ENCODE measurements at regions not wholly inside any gene's neighbourhood (a gene's known extent, or its start where the extent isn't known, plus 50 kb on each side); places are given as distances from the start of the nearest gene placed in this dataset.

GRCh38 chr6:137740091-137740755 lies 126.8 kb upstream of the TNFAIP3 start:
- intact Hi-C loops (cut with DNase I) = no loop called here
- DNase-seq (ENCODE audit: low spot score) (no peak), ATAC-seq (peak; percentile 89)

GRCh38 chr6:137740967-137741761 lies 125.9 kb upstream of the TNFAIP3 start:
- DNase-seq (ENCODE audit: low spot score) (no peak), ATAC-seq (no peak)
- intact Hi-C loops (cut with DNase I) = no loop called here

DNA sequence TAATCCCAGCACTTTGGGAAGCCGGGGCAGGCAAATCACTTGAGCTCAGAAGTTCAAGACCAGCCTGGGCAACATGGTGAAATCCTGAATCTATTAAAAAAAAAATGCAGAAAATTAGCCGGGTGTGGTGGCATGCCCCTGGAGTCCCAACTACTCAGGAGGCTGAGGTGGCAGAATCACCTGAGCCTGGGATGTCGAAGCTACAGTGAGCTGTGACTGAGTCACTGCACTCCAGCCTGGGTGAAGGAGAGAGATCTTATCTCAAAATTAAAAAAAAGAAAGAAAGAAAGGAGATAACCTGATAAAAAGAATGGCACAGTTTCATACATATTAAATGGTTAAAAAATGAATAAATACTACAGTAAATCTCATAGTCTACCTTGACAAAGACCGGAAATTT lies 123.6 kb upstream of the TNFAIP3 start:
- ATAC-seq (no peak), DNase-seq (ENCODE audit: low spot score) (no peak)
- intact Hi-C loops (cut with DNase I) = no loop called here

GRCh38 chr6:137744877-137745276 lies 122.2 kb upstream of the TNFAIP3 start:
- ATAC-seq (no peak), DNase-seq (ENCODE audit: low spot score) (no peak)
- intact Hi-C loops (cut with DNase I) = no loop called here

GRCh38 chr6:137745321-137745720 lies 121.7 kb upstream of the TNFAIP3 start:
- intact Hi-C loops (cut with DNase I) = no loop called here
- DNase-seq (ENCODE audit: low spot score) (no peak), ATAC-seq (no peak)

DNA sequence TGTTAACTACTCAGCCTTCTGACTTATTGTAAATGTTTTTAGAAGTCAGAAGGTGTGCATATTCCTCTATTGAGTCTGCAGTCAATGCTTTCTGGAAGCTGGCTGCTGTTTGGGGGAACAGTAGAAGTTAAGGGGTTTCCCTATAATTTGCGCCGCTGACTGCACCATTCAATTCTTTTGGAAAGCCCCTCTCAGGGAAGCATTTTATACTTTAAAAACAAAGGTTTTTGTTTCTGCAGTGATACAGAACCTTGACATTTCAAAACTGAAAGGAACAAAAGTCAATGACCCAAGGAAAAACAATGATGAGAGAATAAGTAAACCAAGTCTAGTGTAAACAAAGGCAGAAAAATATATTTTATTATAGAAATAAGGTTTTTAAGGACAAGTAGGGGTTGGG lies 120.8 kb upstream of the TNFAIP3 start:
- DNase-seq (ENCODE audit: low spot score) (no peak), ATAC-seq (no peak)
- intact Hi-C loops (cut with DNase I) = no loop called here

DNA sequence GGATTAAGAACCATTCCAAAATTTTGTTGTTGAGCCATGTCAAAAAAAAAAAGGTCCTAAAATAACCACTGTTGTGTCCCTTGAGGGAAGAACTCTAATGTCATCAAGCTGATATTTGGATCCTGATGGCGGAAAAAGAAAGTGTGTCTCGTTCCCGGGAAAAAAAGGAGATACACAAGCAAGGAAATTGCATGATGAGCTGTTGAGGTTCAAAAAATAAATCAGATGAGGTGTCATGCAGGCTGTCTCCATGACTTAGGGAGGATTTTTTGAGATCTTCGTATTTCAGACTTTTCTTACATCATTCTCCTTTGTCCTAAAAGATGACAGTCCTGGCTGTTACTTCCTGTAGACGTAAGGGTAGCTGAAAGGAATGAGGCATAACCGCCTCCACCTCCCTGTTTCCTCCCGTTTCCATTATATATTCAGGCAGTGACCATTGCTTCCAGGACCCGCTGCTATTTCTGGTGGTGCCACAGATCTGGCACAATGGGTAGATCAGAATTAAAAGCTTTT lies 117.3 kb upstream of the TNFAIP3 start:
- intact Hi-C loops (cut with DNase I) = no loop called here
- ATAC-seq = no peak

DNA sequence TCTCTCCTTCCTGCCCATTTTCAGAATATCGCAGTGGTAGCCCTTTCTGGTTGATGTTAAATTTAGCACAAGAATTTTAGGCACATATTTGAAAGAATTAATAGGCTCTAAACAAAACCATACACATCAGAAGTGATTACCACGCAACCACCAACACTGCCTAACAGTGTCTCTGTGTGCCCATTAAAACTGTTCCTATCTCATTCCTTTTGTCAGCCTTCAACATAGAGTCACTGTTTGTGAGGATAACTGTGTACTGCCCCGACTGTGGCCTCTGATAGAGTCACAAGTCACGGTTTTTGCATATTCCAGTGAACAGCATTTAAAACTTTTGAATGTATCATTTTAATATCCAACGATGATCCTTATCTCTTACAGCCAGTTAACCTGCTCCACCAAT lies 116.8 kb upstream of the TNFAIP3 start:
- no peak for DNase-seq (ENCODE audit: low spot score)
- no peak for ATAC-seq
- intact Hi-C loops (cut with DNase I) = no loop called here

More for the DNA sequence above, 117.3 kb upstream of the TNFAIP3 start:
- no peak for DNase-seq (ENCODE audit: low spot score)

- no peak for ATAC-seq
- intact Hi-C loops (cut with DNase I) = no loop called here
- DNase-seq (ENCODE audit: low spot score) = no peak
Observed at GRCh38 chr6:137751768-137752560, 115.1 kb upstream of the TNFAIP3 start.

DNA sequence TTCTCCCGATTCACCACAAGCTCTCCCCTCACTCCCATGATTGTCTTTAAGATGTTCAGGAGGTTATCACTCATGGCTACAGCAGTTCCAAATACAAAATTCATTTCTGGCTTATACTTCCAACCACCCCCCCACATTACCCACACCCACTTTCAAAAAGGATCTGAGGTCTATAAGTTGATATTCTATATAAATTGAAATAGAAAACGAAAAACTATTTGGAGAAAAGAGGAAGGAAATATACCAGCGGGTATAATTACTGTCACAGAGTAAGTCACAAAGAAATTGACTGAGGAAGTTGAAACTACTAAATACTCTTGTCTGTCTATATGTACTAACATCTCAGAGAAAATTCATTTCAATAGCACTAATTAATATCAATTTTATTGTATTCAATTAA lies 112.7 kb upstream of the TNFAIP3 start:
- DNase-seq (ENCODE audit: low spot score) (no peak), ATAC-seq (no peak)
- intact Hi-C loops (cut with DNase I) = no loop called here

DNA sequence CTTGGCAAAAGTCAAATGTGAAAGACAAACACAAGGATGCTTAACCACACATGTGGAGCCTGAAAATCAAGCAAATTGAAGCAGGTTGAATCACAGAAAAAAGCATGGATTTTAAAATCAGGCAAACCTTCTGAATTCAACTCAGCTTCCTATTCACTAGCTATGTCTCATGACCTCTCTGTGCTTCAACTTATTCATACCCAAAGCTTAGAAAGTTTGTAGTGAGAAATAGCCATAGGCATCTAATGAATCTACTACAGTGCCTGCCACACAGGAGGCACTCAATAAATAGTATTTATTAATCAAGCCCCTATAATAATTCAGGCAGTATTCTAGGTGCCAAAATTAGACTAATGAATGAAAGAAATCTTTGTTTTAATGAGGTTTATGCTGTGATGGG lies 112.2 kb upstream of the TNFAIP3 start:
- intact Hi-C loops (cut with DNase I) = no loop called here
- DNase-seq (ENCODE audit: low spot score) = no peak
- ATAC-seq = no peak

DNA sequence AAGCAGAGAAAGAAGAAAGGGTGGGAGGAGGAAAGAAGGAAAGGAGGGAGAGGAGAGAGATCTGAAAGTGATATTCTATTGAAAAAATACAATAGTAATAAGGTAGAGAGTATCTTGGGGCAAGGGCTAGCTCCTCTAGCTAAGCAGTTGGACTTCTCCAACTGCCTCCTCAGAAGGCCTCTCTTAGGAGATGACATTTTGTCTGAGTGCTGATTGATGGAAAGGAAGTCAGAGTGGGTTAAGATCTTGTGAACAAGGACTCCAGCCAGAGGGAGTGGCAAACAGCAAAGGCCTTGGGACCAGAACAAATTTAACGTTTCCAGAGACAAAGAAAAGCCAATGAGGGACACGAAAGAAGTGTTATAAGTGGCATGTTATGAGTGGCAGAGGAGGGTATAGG lies 111.8 kb upstream of the TNFAIP3 start:
- DNase-seq (ENCODE audit: low spot score) (no peak), ATAC-seq (no peak)
- intact Hi-C loops (cut with DNase I) = no loop called here

DNA sequence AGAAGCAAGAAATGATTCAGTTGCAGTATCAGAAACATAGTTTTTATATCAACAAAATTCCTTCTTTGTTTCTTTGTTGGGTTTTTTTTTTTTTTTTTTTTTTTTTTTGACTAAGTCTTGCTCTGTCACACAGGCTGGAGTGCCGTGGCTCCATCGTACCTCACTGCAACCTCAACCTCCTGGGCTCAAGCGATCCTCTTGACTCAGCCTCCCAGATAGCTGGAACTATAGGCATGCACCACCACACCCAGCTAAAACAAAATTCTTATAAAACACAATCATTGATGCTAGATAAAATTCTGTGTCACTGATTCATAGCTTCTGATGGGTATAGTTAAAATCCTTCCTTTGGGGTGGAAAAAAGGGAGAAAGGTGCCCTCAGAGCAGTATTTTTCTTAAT lies 110.3 kb upstream of the TNFAIP3 start:
- ATAC-seq (no peak), DNase-seq (ENCODE audit: low spot score) (no peak)
- intact Hi-C loops (cut with DNase I) = no loop called here

DNA sequence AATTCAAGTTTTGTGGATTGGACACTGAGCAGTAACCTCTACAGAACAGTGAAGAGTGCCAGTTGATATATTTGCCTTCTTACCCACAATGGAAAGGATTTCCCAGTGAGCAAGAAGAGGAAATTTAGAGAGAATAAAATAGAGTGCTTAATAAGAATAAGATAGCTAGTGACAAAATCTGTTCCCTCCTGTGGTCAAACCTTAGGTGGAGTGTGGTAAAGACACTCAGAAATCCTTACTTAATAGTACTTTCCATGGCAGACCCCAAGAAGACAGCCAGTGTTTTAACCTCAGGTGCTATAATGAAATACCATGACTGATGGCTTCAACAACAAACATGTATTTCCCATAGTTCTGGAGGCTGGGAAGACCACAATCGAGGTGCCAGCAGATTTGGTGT lies 108.4 kb upstream of the TNFAIP3 start:
- DNase-seq (ENCODE audit: low spot score) (no peak), ATAC-seq (no peak)
- intact Hi-C loops (cut with DNase I) = no loop called here

GRCh38 chr6:137759624-137760023 lies 107.4 kb upstream of the TNFAIP3 start:
- intact Hi-C loops (cut with DNase I) = no loop called here
- ATAC-seq = no peak
- DNase-seq (ENCODE audit: low spot score) = no peak

DNA sequence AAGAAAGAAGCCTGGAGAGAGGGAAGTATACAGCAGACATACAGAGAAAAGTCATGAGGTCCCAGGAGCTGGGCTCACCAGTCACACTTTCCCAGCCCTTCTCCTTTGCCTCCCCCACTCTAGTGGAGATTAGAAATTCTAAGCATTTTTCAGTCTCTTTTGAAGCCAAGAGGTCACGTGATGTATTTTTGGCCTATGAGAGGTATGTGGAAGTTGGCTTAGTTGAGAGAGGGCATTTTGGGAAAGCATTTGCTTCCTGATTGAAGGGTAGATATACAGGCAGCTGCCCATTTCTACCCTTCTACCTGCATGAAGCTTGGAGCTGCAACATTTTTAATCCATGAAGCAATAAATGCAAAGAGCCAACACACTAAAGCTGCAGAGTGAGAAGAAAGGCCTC lies 106.0 kb upstream of the TNFAIP3 start:
- intact Hi-C loops (cut with DNase I) = no loop called here
- ATAC-seq = no peak
- DNase-seq (ENCODE audit: low spot score) = no peak

DNA sequence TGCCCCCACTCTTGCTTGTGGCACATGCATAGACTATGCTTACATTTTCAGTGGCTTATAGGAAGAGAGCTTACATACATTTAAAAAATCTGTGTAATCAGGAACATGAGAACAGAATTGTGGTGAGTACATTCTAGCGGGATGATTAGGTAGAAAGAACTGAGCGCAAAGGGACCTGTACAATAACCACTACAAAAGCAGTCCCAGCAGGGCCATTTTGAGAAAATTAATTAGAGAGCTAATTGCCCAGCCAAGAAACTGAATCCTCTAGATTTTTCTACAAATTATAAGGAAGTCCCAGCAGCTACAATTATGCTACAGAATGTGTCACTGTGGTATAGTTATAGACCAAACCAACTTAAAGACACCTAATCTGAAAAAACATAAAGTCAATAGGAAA lies 105.6 kb upstream of the TNFAIP3 start:
- DNase-seq (ENCODE audit: low spot score) (no peak), ATAC-seq (no peak)
- intact Hi-C loops (cut with DNase I) = no loop called here

- ATAC-seq = no peak
- DNase-seq (ENCODE audit: low spot score) = no peak
Observed at GRCh38 chr6:137762168-137763090, 104.6 kb upstream of the TNFAIP3 start.

DNA sequence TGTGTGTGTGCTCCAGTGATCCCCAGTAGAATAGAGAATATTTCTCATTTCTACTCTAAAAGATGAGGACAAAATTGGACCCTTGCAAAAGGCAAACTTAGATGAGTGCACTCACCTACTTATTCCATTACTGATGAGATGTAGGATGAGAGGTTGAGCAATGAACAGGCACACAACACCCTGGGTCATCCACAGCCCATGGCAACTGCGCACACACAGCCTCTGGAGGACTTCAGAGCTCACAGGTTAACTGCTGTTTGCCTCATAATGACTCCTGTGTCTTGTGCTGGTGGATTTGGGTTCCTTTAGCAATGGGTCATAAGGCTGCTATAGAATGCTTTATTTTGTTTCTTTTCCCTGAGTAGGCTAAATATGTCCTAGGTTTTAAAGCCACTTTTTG lies 103.6 kb upstream of the TNFAIP3 start:
- intact Hi-C loops (cut with DNase I) = no loop called here
- DNase-seq (ENCODE audit: low spot score) = no peak
- no peak for ATAC-seq

More at GRCh38 chr6:137762168-137763090, 104.6 kb upstream of the TNFAIP3 start:
- intact Hi-C loops (cut with DNase I) = no loop called here

Data from sciatic nerve (tissue), 2 donors.